NCI-H526 treated with DMSO at 0.1 percent for 48 hours (cell line): ENCODE measurements at regions not wholly inside any gene's neighbourhood (a gene's known extent, or its start where the extent isn't known, plus 50 kb on each side); places are given as distances from the start of the nearest gene placed in this dataset.

ENCODE experiments used
- DNase-seq: peaks from one replicate; lab custom pipeline; 2025; lab: John Stamatoyannopoulos, UW

DNA sequence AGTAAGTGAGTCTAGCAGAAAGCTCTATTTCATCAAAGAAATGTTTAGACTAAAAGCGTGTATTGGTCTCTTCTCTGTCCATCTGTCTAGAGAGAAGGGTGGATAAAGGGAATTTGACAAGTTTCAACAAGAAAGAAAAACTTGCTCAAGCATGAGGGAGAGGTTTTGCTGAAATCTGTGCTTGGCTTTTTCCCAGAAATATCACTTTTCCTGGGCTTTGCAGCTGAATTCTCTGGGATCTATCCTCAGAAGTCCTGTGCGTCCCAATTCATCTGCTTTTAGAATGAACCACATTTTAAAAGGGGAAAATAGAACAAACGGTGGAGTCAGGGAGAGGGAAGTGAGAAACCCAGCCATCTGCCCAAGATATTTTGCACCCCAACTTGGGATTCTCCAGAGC, 59.6 kb upstream of the CELF2 start:
- DNase-seq: no peak

DNA sequence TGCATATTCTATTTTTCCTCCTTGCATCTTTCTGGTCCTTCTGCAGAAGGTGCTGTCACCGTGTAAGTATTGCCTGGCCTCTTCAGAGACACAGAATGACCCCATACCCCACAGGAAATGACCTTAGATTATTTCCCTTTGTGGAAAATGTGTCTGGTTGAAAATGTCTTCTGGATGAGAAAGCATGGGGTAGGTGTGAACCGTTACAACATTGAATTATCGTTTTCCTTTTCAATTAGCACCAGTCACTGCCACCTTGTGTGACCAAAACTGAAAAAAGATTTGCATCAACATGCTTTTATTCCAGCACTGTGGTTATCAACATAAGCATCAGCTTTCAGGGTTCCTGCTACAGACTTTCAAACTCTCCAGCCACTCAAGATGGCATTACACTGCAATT, 58.0 kb upstream of the CELF2 start:
- DNase-seq: no peak

DNA sequence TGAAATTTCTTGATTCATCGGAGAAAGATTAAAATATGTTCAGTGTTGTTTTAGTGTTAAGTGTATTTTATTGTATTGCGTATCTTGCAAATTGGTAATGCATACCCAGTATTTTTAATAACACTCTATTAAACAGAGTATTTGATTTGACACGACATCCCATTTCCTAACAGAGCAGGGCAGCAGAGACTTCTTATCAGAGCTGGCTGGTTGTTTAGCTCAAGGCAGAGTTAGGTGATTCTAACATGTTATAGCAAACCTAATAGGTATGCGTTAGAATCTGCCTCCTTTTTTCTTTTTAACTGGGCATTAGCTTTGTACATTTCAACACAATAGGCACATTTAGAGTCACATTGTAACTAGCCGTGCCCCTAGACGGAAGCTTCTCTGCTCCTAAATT, 57.1 kb upstream of the CELF2 start:
- DNase-seq: no peak

DNA sequence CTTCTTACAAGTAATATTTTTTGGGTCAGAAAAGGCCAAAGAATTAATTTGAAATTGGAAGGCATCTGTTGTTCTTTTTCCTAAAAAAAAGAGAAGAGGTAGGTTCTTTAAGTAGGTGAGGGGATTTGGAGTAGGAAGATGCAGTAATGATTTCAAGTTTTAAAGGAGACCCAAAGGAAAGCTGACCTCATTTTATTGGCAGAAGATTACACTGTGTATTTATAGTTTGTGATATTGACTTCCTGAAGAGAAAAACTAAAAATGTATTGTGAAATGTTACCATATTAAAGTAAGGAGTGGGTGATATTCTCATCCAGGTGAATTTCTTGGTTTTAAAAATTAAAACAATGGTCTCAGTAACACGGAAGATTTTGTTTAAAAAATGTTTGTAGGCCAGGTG, 56.6 kb upstream of the CELF2 start:
- no peak for DNase-seq

DNA sequence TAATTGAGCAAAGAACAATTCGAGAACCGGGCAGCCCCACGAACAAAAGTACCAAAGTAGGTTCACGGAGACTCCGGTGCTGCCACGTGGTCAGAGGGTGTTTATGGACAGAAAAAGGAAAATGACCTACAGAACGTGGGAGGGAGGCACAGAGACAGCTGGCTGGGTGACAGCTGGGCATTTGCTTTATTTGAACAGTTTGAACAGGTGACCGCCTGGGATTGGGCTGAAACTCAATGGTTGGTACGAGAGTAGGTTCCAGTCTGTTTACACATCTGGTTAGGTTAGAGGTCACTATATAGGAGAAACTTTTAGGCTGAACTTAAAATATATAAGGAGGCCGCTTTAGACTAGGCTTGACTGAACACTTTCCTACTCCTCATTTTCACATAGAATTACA, 50.6 kb upstream of the CELF2 start:
- DNase-seq: no peak

DNA sequence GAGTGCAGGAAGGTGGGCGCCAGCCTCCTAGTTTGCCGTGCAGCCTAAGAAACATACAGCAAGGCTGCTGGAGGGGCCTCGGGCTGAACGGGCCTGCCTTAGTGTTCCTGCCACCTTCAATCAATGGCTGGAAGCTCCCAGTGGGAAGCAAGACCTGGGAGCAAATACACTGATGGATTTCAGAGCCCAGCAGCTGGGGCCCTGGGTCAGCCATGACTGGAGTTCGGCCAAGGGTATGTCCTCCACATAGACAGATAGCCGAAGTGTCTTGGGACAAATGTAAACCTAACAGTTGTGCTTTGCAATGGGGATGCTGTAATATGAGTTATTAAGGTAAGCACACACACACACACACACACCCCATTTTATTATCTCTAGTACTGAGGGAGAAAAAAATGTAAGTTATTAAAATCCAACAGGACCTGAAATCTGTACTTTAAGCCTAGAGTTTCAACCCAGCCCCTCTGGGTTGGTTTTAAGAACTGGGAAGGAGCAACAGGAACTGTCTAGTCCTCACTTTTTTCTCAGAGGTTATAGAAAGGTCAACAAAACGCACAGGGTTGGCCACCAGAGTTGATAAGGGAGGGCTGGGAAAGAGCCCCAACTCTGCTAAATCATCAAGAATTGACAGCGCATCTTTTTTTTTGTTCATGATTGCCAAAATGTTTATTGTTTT, 50.0 kb upstream of the CELF2 start:
- DNase-seq: no peak
